ENCODE measurements at regions not wholly inside any gene's neighbourhood (a gene's known extent, or its start where the extent isn't known, plus 50 kb on each side); places are given as distances from the start of the nearest gene placed in this dataset.

GRCh38 chr14:71751264-71751663 is 181.0 kb upstream of the RGS6 start:
- no peak for DNase-seq
- intact Hi-C loops (cut with micrococcal nuclease), result no loop called here
- Histone ChIP-seq H3K27ac (ENCODE audit: low read length) (no peak overlapping the region), H3K4me1 (ENCODE audit: control insufficient read depth, insufficient read depth, low read length) (peaks cover 3% of the 10 kb centered on the region), H3K9me3 (ENCODE audit: control insufficient read depth, insufficient read depth, low read length) (no peaks in the 10 kb centered on the region), H3K4me3 (ENCODE audit: low read length) (no peak overlapping the region), H3K36me3 (ENCODE audit: control insufficient read depth, insufficient read depth, low read length) (no peaks in the 10 kb centered on the region), H3K27me3 (ENCODE audit: control insufficient read depth, insufficient read depth, low read length) (no peaks in the 10 kb centered on the region)
- ATAC-seq, result peak in 2 of 3 donors; percentile 31 to 59
- no peaks in the 10 kb centered on the region for H3K9me3 Mint-ChIP-seq
- no peak for TF ChIP-seq CTCF (IDR thresholded peaks at IDR 0.05)
- no peak overlapping the region for H3K4me3 Mint-ChIP-seq
- no peak overlapping the region for H3K27ac Mint-ChIP-seq
- H3K36me3 Mint-ChIP-seq, result no peaks in the 10 kb centered on the region
- peaks cover 0 to 2% of the 10 kb centered on the region in 2 donors for H3K27me3 Mint-ChIP-seq (ENCODE audit: low read depth in 2 of 2)
- WGBS (ENCODE audit: insufficient coverage), result 90% methylated on average over 2 of the region's 2 CpGs
- H3K4me1 Mint-ChIP-seq, result peaks cover 0 to 4% of the 10 kb centered on the region in 2 donors

DNA sequence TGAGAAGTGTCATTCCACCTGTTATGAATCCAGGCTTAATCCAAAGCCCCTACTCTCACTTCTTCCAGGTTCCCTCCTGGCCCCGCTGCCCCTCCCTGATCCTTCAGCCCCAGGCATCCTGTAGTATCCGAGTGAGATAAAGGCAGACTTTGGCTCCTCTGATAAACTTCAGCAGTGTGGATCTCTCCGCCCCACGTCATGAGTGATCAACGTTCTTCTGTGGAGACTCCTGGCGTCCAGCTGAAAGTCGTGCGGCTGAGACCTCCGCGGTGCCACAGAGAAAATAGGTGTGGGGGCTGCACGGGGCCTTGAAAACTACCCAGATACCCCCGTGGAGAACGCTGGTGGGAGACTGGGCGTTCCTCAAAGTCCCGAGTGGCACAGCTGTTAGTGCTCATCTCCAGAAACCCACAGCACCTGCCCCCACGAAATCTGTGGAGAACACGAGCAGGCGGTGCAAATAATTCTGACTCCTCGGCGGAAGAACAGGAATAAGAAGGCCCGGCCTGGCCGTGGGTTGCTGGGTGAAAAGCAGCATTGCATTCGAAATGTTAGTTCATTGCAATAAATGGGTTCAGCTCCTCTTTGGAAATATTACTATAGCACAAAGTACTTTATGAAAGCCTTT is 180.0 kb upstream of the RGS6 start:
- DNase-seq, result no peak
- H3K27me3 ChIP-seq (ENCODE audit: control insufficient read depth, insufficient read depth, low read length), result no peaks in the 10 kb centered on the region
- Mint-ChIP-seq H3K9me3 (no peaks in the 10 kb centered on the region), H3K27me3 (ENCODE audit: low read depth in 2 of 2) (peaks cover 0 to 2% of the 10 kb centered on the region in 2 donors), H3K27ac (no peak overlapping the region), H3K36me3 (no peaks in the 10 kb centered on the region), H3K4me3 (no peak overlapping the region), H3K4me1 (peaks cover 0 to 4% of the 10 kb centered on the region in 2 donors)
- no peak for ATAC-seq
- H3K27ac ChIP-seq (ENCODE audit: low read length), result no peak overlapping the region
- WGBS (ENCODE audit: insufficient coverage), result 94% methylated on average over 23 of the region's 23 CpGs
- H3K9me3 ChIP-seq (ENCODE audit: control insufficient read depth, insufficient read depth, low read length), result no peaks in the 10 kb centered on the region
- TF ChIP-seq CTCF (IDR thresholded peaks at IDR 0.05), result no peak
- H3K36me3 ChIP-seq (ENCODE audit: control insufficient read depth, insufficient read depth, low read length), result no peaks in the 10 kb centered on the region
- intact Hi-C loops (cut with micrococcal nuclease), result loop anchor here (2.0 kb wide), 1 partner anchor 431 kb away; the partner anchor contains the start of gene SIPA1L1
- H3K4me1 ChIP-seq (ENCODE audit: control insufficient read depth, insufficient read depth, low read length), result peaks cover 3% of the 10 kb centered on the region
- H3K4me3 ChIP-seq (ENCODE audit: low read length), result no peak overlapping the region

DNA sequence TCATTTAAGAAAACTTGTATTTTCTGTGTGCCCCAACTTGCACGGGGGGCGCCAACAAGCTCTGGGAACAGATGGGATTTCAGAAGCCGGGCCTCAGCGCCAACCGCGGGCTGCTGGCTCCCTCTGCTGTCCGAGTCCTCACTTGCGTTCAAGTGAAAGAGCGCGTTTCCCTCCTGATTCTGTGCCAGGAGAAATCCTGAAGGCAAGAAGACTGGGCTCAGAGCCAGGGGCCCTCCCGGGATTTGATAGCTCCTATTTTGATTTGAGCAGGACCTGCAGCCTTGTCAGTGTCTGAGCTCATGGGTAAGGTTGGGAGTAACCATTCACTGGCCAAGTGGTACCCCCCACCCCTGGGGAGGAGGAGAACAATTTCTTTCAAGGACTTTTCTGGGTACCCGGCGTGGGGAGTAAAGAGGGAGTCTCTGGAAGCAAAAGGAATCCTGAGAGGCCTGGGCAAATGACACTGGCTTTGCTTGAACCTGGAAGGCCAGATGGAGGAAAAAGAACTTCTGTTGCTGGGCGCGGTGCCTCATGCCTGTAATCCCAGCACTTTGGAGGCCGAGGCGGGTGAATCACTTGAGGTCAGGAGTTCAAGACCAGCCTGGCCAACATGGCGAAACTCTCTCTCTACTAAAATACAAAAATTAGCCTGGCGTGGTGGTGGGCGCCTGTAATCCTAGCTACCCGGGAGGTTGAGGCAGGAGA is 179.0 kb upstream of the RGS6 start:
- Histone ChIP-seq H3K36me3 (ENCODE audit: control insufficient read depth, insufficient read depth, low read length) (no peaks in the 10 kb centered on the region), H3K27ac (ENCODE audit: low read length) (no peak overlapping the region), H3K9me3 (ENCODE audit: control insufficient read depth, insufficient read depth, low read length) (no peaks in the 10 kb centered on the region), H3K4me3 (ENCODE audit: low read length) (no peak overlapping the region), H3K27me3 (ENCODE audit: control insufficient read depth, insufficient read depth, low read length) (no peaks in the 10 kb centered on the region), H3K4me1 (ENCODE audit: control insufficient read depth, insufficient read depth, low read length) (peaks cover 3% of the 10 kb centered on the region)
- Mint-ChIP-seq H3K4me3 (no peak overlapping the region), H3K4me1 (peaks cover 0 to 4% of the 10 kb centered on the region in 2 donors), H3K9me3 (no peaks in the 10 kb centered on the region), H3K27me3 (ENCODE audit: low read depth in 2 of 2) (peaks cover 0 to 2% of the 10 kb centered on the region in 2 donors), H3K36me3 (no peaks in the 10 kb centered on the region), H3K27ac (no peak overlapping the region)
- peak; percentile 64 to 83 for DNase-seq
- WGBS (ENCODE audit: insufficient coverage), result 36% methylated on average over 18 of the region's 21 CpGs
- peak; percentile 64 to 83 (median 72) for ATAC-seq
- peak; percentile 93 for TF ChIP-seq CTCF (IDR thresholded peaks at IDR 0.05)
- intact Hi-C loops (cut with micrococcal nuclease), result loop anchor here (1.0 to 2.0 kb wide), 3 partner anchors 432 to 649 kb away; partner anchors contain the start of gene SIPA1L1
